GM10248 (cell line): ENCODE measurements at regions not wholly inside any gene's neighbourhood (a gene's known extent, or its start where the extent isn't known, plus 50 kb on each side); places are given as distances from the start of the nearest gene placed in this dataset.

Experiments
- CTCF ChIA-PET: fragments of 300-600 bp; sonication (Branson Sonifier 250); formaldehyde crosslinking; extraction: SDS; loops from one replicate; lab custom pipeline; 2021; ENCODE audit warnings: antibody characterized with exemption; lab: Yijun Ruan, JAX
- POLR2A ChIA-PET: fragments of 350-650 bp; sonication (Branson Sonifier 250); formaldehyde crosslinking; extraction: SDS; loops from one replicate; lab custom pipeline; 2020; ENCODE audit warnings: antibody characterized with exemption; lab: Yijun Ruan, JAX
- DNase-seq: peaks from one replicate; pipeline ENCODE4 v3.0.0; 2012; ENCODE audit errors: extremely low spot score
- TF ChIP-seq, protein P1 (sequence below): IDR thresholded peaks from 2 replicates; pipeline ENCODE4 v1.5.1; 2012; ENCODE audit warnings: mild to moderate bottlenecking, low read depth; ENCODE audit errors: extremely low read depth, missing control alignments, control extremely low read depth

DNA sequence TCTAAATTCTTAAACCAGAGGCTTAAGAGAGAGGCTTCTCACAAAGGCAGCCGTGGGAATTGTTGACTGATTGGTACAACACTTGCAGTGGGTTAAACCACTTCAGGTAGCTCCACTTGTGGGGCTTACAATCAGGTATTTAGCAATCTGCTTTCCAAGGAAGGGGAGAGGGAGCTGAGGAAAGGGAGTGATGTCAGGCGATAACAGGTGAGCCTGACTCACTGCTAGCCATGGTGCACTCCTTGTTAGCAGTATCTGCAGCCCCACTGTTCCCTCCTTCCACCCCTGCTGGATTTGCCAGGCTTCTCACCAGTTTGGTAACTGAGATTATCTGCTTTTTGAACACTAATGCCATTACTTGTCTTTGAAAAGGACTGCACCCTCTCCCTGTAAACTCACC, 1056.7 kb upstream of the FANCL start:
- ChIA-PET CTCF (interaction anchor here (0.9 kb wide), 1 partner anchor 1263 kb away, joined by 3 read pairs; no protein-coding TSS in a partner anchor), POLR2A (no interaction called here)
- DNase-seq: no peak
- TF ChIP-seq, protein P1, sequence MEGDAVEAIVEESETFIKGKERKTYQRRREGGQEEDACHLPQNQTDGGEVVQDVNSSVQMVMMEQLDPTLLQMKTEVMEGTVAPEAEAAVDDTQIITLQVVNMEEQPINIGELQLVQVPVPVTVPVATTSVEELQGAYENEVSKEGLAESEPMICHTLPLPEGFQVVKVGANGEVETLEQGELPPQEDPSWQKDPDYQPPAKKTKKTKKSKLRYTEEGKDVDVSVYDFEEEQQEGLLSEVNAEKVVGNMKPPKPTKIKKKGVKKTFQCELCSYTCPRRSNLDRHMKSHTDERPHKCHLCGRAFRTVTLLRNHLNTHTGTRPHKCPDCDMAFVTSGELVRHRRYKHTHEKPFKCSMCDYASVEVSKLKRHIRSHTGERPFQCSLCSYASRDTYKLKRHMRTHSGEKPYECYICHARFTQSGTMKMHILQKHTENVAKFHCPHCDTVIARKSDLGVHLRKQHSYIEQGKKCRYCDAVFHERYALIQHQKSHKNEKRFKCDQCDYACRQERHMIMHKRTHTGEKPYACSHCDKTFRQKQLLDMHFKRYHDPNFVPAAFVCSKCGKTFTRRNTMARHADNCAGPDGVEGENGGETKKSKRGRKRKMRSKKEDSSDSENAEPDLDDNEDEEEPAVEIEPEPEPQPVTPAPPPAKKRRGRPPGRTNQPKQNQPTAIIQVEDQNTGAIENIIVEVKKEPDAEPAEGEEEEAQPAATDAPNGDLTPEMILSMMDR: no peak

DNA sequence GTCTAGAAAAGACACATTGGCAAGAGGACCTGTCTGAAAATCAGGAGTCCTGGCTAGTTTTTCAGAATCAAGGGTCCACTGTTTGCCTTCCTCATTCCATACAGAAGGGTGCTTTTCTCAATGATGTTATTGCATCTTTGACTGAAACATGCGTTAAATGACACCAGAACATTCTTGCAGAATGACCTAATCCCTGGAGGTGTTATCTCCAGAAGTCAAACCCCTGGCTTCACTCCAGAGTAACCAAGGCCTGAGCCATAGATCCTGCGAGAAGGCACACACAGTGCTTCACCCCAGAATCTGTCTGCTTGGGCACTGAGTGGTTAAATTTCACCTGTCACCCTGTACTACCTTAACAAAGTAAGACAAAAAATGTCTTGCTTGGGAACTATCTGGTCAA, 1055.2 kb upstream of the FANCL start:
- no peak for DNase-seq
- POLR2A ChIA-PET: no interaction called here
- TF ChIP-seq, protein P1: no peak
- CTCF ChIA-PET: no interaction called here

DNA sequence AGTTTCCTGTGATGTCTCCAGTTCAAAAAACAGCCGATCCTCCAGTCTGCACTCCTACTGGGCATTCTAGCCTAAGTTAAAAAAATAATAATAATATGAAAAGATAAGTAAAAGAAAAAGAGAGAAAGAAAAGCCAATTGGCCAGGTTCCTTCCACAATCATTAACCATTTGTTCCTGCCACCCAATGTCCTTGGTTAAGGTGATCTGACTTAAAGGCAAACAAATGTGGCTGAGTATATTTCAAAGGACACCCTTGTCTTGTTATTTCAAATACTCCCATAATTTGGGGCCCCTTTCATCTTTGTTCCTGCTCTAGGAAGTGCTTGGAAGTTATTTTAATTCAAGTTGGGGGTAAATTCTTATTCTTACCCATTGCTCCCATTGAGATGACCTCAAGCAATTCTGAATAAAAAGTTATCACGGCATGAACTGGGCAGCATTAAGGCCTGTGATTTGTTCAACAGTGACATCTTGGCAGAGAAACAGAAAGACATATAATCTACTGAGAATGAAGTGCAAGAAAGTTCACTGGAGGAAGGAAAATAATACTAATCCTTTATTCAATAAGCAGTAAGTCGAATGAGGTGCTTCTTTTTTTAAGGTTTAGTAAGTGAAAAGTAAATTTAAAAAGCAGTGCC, 1054.5 kb upstream of the FANCL start:
- TF ChIP-seq, protein P1: no peak
- POLR2A ChIA-PET: no interaction called here
- no peak for DNase-seq
- CTCF ChIA-PET: no interaction called here

DNA sequence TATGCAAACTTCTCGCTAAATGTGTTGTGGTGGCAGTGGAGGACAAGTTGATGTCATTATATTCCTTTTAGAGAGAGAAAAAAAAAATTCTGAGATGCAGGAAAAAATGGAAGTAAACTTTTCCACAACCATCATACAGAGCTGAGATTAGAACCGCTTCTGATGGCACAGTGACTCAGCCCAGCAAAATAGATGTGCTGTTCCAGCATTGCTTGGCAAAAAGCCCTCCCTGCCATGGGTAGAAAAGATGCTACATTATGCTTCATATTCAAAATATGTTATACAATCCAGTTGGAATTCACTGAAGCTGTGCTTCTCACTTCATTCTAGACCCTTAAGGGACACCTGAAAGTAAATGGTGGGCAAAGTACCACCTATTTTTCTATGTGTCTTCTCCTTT, 1047.6 kb upstream of the FANCL start:
- DNase-seq: no peak
- POLR2A ChIA-PET: no interaction called here
- TF ChIP-seq, protein P1: no peak
- CTCF ChIA-PET: interaction anchor here (1.0 to 1.6 kb wide), 3 partner anchors 10 to 28 kb away, joined by 3 to 6 read pairs (median 3); no protein-coding TSS in a partner anchor

DNA sequence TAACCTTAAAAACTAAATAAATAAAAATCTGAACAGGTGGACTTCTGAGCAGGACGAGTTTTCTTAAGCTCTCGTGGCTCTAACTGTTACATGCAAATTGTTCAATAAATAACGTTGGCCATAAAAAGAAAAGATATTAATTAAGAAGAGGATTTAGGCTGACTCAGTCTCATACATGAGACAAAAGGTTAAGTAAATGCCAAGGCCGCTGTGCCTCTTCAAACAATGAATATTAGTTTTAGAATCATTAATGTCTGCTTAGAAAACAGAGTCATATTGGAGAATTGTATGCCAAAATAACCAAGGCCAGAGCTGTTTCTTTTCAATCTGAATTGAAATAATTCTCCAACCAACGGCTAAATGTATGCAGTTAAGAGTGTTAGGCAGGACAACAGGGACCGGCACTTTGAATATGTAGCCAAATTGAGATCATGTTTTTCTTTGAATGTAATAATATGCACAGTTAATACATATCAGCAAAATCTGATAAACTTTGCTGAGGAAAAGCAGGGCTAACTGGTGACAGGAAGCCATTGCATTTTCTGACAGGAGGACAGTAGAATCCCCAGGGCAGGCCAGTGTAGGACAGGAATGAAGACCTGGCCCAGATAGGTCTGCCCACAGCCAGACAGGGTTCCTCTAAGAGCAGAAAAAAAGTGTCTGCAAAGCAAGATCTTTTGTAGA, 1041.4 kb upstream of the FANCL start:
- TF ChIP-seq, protein P1: no peak
- ChIA-PET CTCF (no interaction called here), POLR2A (no interaction called here)
- DNase-seq: no peak

DNA sequence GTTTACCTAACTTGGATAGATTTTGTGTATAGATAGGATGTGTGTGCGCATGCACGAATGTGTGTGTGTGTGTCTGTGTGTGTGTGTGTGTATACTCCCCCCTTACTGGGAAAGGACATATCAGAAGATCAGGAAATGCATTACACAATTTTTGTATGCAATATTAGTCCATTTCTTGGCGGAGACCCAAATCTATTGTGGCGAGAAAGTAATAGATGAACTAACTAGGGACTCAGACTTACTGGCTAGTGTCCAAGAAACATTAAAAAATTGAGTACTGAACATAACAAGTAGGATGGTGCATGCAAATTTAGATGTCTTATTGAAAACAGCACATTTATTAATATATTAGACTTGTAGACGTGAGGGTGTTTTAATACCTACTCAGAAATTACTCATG, 1036.5 kb upstream of the FANCL start:
- CTCF ChIA-PET: no interaction called here
- TF ChIP-seq, protein P1: no peak
- DNase-seq: no peak
- POLR2A ChIA-PET: no interaction called here
